HepG2 (cell line): ENCODE measurements at regions not wholly inside any gene's neighbourhood (a gene's known extent, or its start where the extent isn't known, plus 50 kb on each side); places are given as distances from the start of the nearest gene placed in this dataset.

Source experiments
- ATF1 ChIP-seq: IDR thresholded peaks from 2 replicates; pipeline ENCODE4 v1.6.1; 2016; ENCODE audit warnings: mild to moderate bottlenecking, control low read depth
- CHD4 ChIP-seq: fragments of 200-600 bp; sonication (generic); IDR thresholded peaks from 2 replicates; pipeline ENCODE4 v1.7.0; 2017; ENCODE audit warnings: mild to moderate bottlenecking, low read length, borderline replicate concordance
- CTCF ChIP-seq: sonication (generic); formaldehyde crosslinking; IDR thresholded peaks from 2 replicates; pipeline ENCODE4 v1.5.0; 2020; ENCODE audit warnings: mild to moderate bottlenecking, missing genetic modification reagents, moderate library complexity
- TP53 ChIP-seq: sonication (generic); formaldehyde crosslinking; conservative IDR thresholded peaks from 2 replicates; pipeline ENCODE4 v1.4.0; 2020; ENCODE audit warnings: missing genetic modification reagents
- TF ChIP-seq, protein P1 (sequence below): sonication (generic); formaldehyde crosslinking; IDR thresholded peaks from 2 replicates; pipeline ENCODE4 v1.4.0; 2020; ENCODE audit warnings: mild to moderate bottlenecking, missing genetic modification reagents

DNA sequence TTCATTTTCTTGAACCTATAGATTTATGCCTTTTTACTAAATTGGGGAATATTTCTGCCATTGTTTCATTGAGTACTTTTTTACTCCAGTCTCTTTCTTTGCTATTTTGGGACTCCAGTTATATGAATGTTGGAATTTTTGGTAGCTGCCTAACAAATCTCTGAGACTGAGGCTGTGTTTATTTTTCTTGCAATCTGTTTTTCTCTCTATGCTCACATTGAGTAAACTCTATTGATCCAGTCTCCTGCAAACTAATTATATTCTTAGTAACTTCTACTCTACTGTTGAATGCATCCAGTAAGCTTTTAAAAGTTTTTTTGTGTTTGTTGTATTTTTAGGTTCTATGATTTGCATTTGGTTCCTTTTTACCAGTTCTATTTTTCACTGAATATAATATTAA, 903.4 kb upstream of the GJE1 start:
- TF ChIP-seq CTCF (CRISPR knock-in tag) (no peak), ATF1 (CRISPR knock-in tag) (no peak), TP53 (CRISPR knock-in tag) (no peak), CHD4 (no peak)
- TF ChIP-seq, protein P1, sequence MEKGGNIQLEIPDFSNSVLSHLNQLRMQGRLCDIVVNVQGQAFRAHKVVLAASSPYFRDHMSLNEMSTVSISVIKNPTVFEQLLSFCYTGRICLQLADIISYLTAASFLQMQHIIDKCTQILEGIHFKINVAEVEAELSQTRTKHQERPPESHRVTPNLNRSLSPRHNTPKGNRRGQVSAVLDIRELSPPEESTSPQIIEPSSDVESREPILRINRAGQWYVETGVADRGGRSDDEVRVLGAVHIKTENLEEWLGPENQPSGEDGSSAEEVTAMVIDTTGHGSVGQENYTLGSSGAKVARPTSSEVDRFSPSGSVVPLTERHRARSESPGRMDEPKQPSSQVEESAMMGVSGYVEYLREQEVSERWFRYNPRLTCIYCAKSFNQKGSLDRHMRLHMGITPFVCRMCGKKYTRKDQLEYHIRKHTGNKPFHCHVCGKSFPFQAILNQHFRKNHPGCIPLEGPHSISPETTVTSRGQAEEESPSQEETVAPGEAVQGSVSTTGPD (CRISPR knock-in tag) = no peak
